ENCODE measurements at regions not wholly inside any gene's neighbourhood (a gene's known extent, or its start where the extent isn't known, plus 50 kb on each side); places are given as distances from the start of the nearest gene placed in this dataset.

DNA sequence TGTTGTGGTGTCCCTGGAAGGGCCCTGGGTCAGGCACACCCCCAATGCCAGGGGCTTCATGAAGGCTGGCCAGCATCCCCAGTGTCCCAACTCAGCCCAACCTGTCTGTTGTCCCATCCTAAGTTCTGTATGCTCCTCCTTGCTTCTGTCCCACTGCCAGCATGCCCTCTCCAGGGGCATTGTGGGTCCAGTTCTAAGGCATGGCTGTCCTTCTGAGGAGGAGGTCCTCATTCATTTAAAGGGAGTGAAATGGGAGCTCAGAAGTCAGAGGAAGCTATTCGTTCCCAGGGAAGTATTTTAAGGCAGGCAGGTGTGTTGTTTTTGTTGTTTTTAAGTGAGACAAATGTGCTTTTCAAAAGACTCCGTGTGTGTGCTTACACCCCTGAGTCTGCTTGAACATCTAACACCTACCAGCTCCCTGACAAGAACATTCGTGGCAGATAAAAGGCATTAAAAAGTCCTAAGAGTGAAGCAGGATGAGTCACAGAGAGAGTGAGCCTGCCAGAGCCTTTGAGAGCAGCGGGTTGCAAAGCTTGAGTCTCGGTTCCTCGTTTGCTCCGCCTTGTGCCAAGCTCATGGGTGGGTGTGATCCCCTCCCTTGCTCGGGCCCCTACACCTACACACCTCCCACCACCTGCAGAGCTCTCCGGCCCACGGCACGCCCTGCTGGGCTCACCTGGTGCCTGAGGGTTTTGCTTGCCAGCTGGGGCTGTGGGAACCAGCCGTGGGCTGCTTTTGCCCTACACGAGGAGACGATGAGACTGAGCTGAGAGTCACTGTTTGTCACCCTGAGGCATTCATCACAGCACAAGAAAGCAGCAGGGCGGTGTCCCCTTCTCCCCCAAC, 183.4 kb upstream of the TOPAZ1 start (continued):
- TF ChIP-seq PAX8 (IDR thresholded peaks at IDR 0.05) (no peak), SREBF1 (IDR thresholded peaks at IDR 0.05; ENCODE audit: low read length) (no peak), IKZF2 (IDR thresholded peaks at IDR 0.05) (peak; percentile 70 to 83; a peak in 2 of 4 replicates), HDGF (IDR thresholded peaks at IDR 0.05) (peak; percentile 56), SMAD1 (IDR thresholded peaks at IDR 0.05; ENCODE audit: low read depth, partially characterized antibody) (no peak), TCF7 (IDR thresholded peaks at IDR 0.05; ENCODE audit: borderline replicate concordance) (no peak), SRF (IDR thresholded peaks at IDR 0.05; ENCODE audit: low read depth in 2 of 2, low read length in 2 of 2) (0 out of 4 replicates have a peak, but pooled peaks of 1 of the 2 experiments have one; percentile 7), JUNB (IDR thresholded peaks at IDR 0.05) (peak; percentile 49; the same call in 1 of the 2 replicates), USF2 (IDR thresholded peaks at IDR 0.05; ENCODE audit: borderline replicate concordance, low read depth, low read length) (no peak), ZNF217 (IDR thresholded peaks at IDR 0.05) (peak; percentile 74), GABPA (IDR thresholded peaks at IDR 0.05; ENCODE audit: low read depth) (no peak), TCF3 (IDR thresholded peaks at IDR 0.05; ENCODE audit: borderline replicate concordance, insufficient read depth, low read depth, low read length) (peak; percentile 92; the same call in 1 of the 2 replicates), STAT1 (conservative IDR thresholded peaks at IDR 0.05) (no peak), TARDBP (IDR thresholded peaks at IDR 0.05; ENCODE audit: borderline replicate concordance) (no peak), RUNX3 (IDR thresholded peaks at IDR 0.05; ENCODE audit: low read length) (peak; percentile 61), YY1 (IDR thresholded peaks at IDR 0.05; ENCODE audit: low read depth, low read length) (no peak)
- TF ChIP-seq, protein P1, sequence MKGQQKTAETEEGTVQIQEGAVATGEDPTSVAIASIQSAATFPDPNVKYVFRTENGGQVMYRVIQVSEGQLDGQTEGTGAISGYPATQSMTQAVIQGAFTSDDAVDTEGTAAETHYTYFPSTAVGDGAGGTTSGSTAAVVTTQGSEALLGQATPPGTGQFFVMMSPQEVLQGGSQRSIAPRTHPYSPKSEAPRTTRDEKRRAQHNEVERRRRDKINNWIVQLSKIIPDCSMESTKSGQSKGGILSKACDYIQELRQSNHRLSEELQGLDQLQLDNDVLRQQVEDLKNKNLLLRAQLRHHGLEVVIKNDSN (IDR thresholded peaks at IDR 0.05; ENCODE audit: borderline replicate concordance, extremely low read length, insufficient read depth, low read depth, low read length), result no peak
- TF ChIP-seq, protein P2, sequence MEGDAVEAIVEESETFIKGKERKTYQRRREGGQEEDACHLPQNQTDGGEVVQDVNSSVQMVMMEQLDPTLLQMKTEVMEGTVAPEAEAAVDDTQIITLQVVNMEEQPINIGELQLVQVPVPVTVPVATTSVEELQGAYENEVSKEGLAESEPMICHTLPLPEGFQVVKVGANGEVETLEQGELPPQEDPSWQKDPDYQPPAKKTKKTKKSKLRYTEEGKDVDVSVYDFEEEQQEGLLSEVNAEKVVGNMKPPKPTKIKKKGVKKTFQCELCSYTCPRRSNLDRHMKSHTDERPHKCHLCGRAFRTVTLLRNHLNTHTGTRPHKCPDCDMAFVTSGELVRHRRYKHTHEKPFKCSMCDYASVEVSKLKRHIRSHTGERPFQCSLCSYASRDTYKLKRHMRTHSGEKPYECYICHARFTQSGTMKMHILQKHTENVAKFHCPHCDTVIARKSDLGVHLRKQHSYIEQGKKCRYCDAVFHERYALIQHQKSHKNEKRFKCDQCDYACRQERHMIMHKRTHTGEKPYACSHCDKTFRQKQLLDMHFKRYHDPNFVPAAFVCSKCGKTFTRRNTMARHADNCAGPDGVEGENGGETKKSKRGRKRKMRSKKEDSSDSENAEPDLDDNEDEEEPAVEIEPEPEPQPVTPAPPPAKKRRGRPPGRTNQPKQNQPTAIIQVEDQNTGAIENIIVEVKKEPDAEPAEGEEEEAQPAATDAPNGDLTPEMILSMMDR (IDR thresholded peaks at IDR 0.05 in 2 of 3, conservative IDR thresholded peaks at IDR 0.05 in 1 of 3; ENCODE audit: control insufficient read depth in 2 of 3, extremely low read depth in 1 of 3, insufficient read depth in 1 of 3, low read depth in 3 of 3, low read length in 3 of 3), result no peak
- TF ChIP-seq, protein P3, sequence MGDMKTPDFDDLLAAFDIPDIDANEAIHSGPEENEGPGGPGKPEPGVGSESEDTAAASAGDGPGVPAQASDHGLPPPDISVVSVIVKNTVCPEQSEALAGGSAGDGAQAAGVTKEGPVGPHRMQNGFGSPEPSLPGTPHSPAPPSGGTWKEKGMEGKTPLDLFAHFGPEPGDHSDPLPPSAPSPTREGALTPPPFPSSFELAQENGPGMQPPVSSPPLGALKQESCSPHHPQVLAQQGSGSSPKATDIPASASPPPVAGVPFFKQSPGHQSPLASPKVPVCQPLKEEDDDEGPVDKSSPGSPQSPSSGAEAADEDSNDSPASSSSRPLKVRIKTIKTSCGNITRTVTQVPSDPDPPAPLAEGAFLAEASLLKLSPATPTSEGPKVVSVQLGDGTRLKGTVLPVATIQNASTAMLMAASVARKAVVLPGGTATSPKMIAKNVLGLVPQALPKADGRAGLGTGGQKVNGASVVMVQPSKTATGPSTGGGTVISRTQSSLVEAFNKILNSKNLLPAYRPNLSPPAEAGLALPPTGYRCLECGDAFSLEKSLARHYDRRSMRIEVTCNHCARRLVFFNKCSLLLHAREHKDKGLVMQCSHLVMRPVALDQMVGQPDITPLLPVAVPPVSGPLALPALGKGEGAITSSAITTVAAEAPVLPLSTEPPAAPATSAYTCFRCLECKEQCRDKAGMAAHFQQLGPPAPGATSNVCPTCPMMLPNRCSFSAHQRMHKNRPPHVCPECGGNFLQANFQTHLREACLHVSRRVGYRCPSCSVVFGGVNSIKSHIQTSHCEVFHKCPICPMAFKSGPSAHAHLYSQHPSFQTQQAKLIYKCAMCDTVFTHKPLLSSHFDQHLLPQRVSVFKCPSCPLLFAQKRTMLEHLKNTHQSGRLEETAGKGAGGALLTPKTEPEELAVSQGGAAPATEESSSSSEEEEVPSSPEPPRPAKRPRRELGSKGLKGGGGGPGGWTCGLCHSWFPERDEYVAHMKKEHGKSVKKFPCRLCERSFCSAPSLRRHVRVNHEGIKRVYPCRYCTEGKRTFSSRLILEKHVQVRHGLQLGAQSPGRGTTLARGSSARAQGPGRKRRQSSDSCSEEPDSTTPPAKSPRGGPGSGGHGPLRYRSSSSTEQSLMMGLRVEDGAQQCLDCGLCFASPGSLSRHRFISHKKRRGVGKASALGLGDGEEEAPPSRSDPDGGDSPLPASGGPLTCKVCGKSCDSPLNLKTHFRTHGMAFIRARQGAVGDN (IDR thresholded peaks at IDR 0.05), result peak; percentile 88
- TF ChIP-seq, protein P4, sequence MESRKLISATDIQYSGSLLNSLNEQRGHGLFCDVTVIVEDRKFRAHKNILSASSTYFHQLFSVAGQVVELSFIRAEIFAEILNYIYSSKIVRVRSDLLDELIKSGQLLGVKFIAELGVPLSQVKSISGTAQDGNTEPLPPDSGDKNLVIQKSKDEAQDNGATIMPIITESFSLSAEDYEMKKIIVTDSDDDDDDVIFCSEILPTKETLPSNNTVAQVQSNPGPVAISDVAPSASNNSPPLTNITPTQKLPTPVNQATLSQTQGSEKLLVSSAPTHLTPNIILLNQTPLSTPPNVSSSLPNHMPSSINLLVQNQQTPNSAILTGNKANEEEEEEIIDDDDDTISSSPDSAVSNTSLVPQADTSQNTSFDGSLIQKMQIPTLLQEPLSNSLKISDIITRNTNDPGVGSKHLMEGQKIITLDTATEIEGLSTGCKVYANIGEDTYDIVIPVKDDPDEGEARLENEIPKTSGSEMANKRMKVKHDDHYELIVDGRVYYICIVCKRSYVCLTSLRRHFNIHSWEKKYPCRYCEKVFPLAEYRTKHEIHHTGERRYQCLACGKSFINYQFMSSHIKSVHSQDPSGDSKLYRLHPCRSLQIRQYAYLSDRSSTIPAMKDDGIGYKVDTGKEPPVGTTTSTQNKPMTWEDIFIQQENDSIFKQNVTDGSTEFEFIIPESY (IDR thresholded peaks at IDR 0.05), result no peak
